Tibial nerve (tissue), 4 donors: ENCODE measurements at regions not wholly inside any gene's neighbourhood (a gene's known extent, or its start where the extent isn't known, plus 50 kb on each side); places are given as distances from the start of the nearest gene placed in this dataset.

ENCODE experiments used
- DNase-seq, 2 donors: peaks; one replicate each; pipeline ENCODE4 v3.0.0-alpha.2; 2019; ENCODE audit warnings: low spot score in 2 of 2
- H3K27ac ChIP-seq, 4 donors: fragments of 200-600 bp; sonication (generic) in 3 of 4; one replicate each; pipeline ENCODE4 v1.5.1; 2017 to 2019; ENCODE audit warnings: mild to moderate bottlenecking in 1 of 4
- H3K27me3 ChIP-seq, 2 donors: fragments of 200-600 bp; sonication (generic) in 1 of 2; one replicate each; pipeline versions ENCODE4 v1.5.1 to v1.6.0; 2017 to 2019
- H3K36me3 ChIP-seq, 3 donors: fragments of 200-600 bp; sonication (generic); one replicate each; pipeline ENCODE4 v1.5.1; 2018 to 2019
- H3K4me1 ChIP-seq, 4 donors: fragments of 200-600 bp; sonication (generic) in 3 of 4; one replicate each; pipeline ENCODE4 v1.5.1; 2017 to 2019
- H3K4me3 ChIP-seq, 4 donors: fragments of 200-600 bp; sonication (generic) in 3 of 4; one replicate each; pipeline ENCODE4 v1.5.1; 2017 to 2019; ENCODE audit warnings: mild to moderate bottlenecking in 1 of 4, moderate library complexity in 1 of 4
- H3K9me3 ChIP-seq, 4 donors: fragments of 200-600 bp; sonication (generic) in 3 of 4; one replicate each; pipeline ENCODE4 v1.5.1; 2017 to 2019
- CTCF ChIP-seq, 5 experiments: fragments of 200-600 bp in 3 of 5; fragments of 450-650 bp in 2 of 5; sonication (generic) in 3 of 5; IDR thresholded peaks; one replicate each; pipeline ENCODE4 v1.5.1; 2016 to 2019; ENCODE audit warnings: antibody characterized with exemption in 5 of 5, mild to moderate bottlenecking in 3 of 5, moderate library complexity in 2 of 5
- EP300 ChIP-seq, 2 donors: sonication (generic); formaldehyde crosslinking; IDR thresholded peaks; one replicate each; pipeline ENCODE4 v1.6.1; 2017; ENCODE audit warnings: antibody characterized with exemption in 2 of 2, mild to moderate bottlenecking in 1 of 2
- POLR2A ChIP-seq, 2 donors: fragments of 450-650 bp; IDR thresholded peaks; one replicate each; pipeline ENCODE4 v1.6.1; 2017; ENCODE audit warnings: antibody characterized with exemption in 2 of 2, mild to moderate bottlenecking in 2 of 2, moderate library complexity in 2 of 2
- WGBS, 2 donors: methylation state at CpG; one replicate each; pipeline ENCODE4 v1.1.5; 2018; 5-methylcytosine and 5-hydroxymethylcytosine counted together

GRCh38 chr5:28275931-28276330 is 1237.5 kb upstream of the CDH9 start:
- no peak for TF ChIP-seq CTCF (IDR thresholded peaks at IDR 0.05)
- no peak for TF ChIP-seq EP300 (IDR thresholded peaks at IDR 0.05)
- TF ChIP-seq POLR2A (IDR thresholded peaks at IDR 0.05): no peak
- Histone ChIP-seq H3K4me1 (peaks cover 0 to 8% (median 0%) of the 10 kb centered on the region in 4 donors), H3K27ac (no peak overlapping the region), H3K4me3 (no peak overlapping the region), H3K9me3 (peaks cover 0 to 5% (median 0%) of the 10 kb centered on the region in 4 donors), H3K27me3 (no peaks in the 10 kb centered on the region), H3K36me3 (no peaks in the 10 kb centered on the region)
- 70 to 80% methylated on average over 4 of the region's 4 CpGs for WGBS, 2 donors
- no peak for DNase-seq

- Histone ChIP-seq H3K27me3 (no peaks in the 10 kb centered on the region), H3K4me3 (no peak overlapping the region), H3K36me3 (no peaks in the 10 kb centered on the region), H3K27ac (no peak overlapping the region), H3K9me3 (peaks cover 0 to 5% (median 0%) of the 10 kb centered on the region in 4 donors), H3K4me1 (no peaks in the 10 kb centered on the region)
- TF ChIP-seq EP300 (IDR thresholded peaks at IDR 0.05): no peak
- DNase-seq: no peak
- WGBS, 2 donors: 81 to 84% methylated on average over 5 of the region's 5 CpGs
Measured at GRCh38 chr5:28269978-28270377, 1231.6 kb upstream of the CDH9 start.

GRCh38 chr5:28265877-28266276 is 1227.5 kb upstream of the CDH9 start:
- no peak for DNase-seq
- no peak overlapping the region for H3K4me3 ChIP-seq
- no peaks in the 10 kb centered on the region for H3K4me1 ChIP-seq
- no peaks in the 10 kb centered on the region for H3K36me3 ChIP-seq
- TF ChIP-seq EP300 (IDR thresholded peaks at IDR 0.05) (no peak), CTCF (IDR thresholded peaks at IDR 0.05) (no peak), POLR2A (IDR thresholded peaks at IDR 0.05) (no peak)
- no peaks in the 10 kb centered on the region for H3K27me3 ChIP-seq
- WGBS, 2 donors: 84 to 90% methylated on average over 2 of the region's 2 CpGs
- no peak overlapping the region for H3K27ac ChIP-seq
- no peaks in the 10 kb centered on the region for H3K9me3 ChIP-seq

- no peak for DNase-seq
- no peaks in the 10 kb centered on the region for H3K4me1 ChIP-seq
Measured at GRCh38 chr5:28254846-28255245, 1216.5 kb upstream of the CDH9 start.

GRCh38 chr5:28253431-28253830 is 1215.0 kb upstream of the CDH9 start:
- DNase-seq: no peak
- TF ChIP-seq EP300 (IDR thresholded peaks at IDR 0.05): no peak
- no peak for TF ChIP-seq POLR2A (IDR thresholded peaks at IDR 0.05)
- TF ChIP-seq CTCF (IDR thresholded peaks at IDR 0.05): no peak
- 69 to 74% methylated on average over 6 of the region's 6 CpGs for WGBS, 2 donors

More at GRCh38 chr5:28254846-28255245, 1216.5 kb upstream of the CDH9 start:
- Histone ChIP-seq H3K27me3 (no peaks in the 10 kb centered on the region), H3K4me3 (no peak overlapping the region), H3K9me3 (no peaks in the 10 kb centered on the region), H3K36me3 (no peaks in the 10 kb centered on the region), H3K27ac (no peak overlapping the region)
- no peak for TF ChIP-seq CTCF (IDR thresholded peaks at IDR 0.05)
- TF ChIP-seq EP300 (IDR thresholded peaks at IDR 0.05): no peak
- no peak for TF ChIP-seq POLR2A (IDR thresholded peaks at IDR 0.05)

More at GRCh38 chr5:28253431-28253830, 1215.0 kb upstream of the CDH9 start:
- Histone ChIP-seq H3K27me3 (no peaks in the 10 kb centered on the region), H3K4me3 (no peak overlapping the region), H3K4me1 (no peaks in the 10 kb centered on the region), H3K9me3 (no peaks in the 10 kb centered on the region), H3K36me3 (no peaks in the 10 kb centered on the region), H3K27ac (no peak overlapping the region)
